GM21737 (cell line): ENCODE measurements at regions not wholly inside any gene's neighbourhood (a gene's known extent, or its start where the extent isn't known, plus 50 kb on each side); places are given as distances from the start of the nearest gene placed in this dataset.
"Not testable (repeated sequence)": the region's sequence is repeated elsewhere in the genome, so short reads cannot be mapped to it uniquely, and the experiment has no call there.

ENCODE experiments used
- ATAC-seq: cut with Tn5 transposase; IDR thresholded peaks from one replicate; pipeline ENCODE4 v1.9.1; 2021; ENCODE audit warnings: mild to moderate bottlenecking, moderate library complexity; ENCODE audit not compliant: unreplicated experiment

DNA sequence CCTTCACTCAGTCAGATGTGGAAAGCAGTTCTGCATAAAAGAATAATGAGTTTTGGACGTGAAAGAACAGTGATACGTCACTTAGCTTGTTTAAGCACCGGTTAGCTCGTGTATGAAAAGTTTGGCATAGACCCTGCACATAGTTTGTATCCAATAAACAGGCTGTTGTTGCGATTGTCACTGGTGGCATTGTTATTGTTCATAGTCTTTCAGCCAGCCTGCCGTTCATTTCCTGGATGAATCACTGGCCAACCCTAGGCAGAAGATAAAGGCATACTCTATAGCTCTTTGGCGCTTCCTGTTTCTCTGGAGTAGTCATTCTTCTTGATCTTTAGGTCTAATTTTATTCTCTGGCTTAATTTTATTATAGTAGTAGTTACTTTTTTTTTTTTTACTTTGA lies 57.8 kb upstream of the ANKRD30A start:
- no peak for ATAC-seq

- ATAC-seq, result not testable (repeated sequence)
Observed at GRCh38 chr10:37062296-37062695, 63.1 kb upstream of the ANKRD30A start.

DNA sequence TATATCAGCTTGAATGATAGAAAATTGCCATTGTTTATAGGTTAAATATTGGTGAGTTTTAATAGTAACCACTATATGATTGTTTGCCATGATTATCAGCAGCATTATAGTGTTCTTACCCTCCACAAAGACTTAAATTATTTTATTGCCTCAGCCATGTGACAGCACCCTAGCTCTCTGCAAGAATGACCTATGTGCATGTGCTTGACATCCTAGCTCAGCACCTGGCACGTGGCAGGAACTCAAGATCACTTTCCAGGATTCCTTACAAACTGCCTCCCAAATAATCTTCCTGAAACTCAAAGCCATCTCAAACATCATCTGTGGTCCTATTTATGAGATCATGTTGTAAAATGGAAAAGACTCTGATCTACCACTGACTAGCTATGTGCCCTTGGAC lies 68.1 kb upstream of the ANKRD30A start:
- ATAC-seq, result no peak

DNA sequence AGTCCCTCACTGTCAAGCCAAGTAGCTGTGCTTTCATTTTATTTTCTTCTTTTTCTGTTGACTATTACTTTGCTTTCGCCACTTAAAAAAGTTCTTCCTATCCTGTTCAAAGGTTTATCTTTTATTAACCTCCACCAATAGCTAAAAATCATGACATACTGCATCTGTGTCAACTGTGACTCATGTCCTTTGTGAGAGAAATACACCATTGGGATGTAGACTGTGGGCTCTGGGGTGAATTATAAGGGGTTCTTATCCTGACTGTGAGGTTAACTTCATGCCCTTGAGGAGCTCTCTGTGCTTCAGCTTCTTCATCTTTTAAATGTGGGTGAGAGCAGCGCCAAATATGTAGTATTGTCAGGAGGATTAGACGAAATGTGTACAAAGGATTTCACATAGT lies 71.9 kb upstream of the ANKRD30A start:
- no peak for ATAC-seq

DNA sequence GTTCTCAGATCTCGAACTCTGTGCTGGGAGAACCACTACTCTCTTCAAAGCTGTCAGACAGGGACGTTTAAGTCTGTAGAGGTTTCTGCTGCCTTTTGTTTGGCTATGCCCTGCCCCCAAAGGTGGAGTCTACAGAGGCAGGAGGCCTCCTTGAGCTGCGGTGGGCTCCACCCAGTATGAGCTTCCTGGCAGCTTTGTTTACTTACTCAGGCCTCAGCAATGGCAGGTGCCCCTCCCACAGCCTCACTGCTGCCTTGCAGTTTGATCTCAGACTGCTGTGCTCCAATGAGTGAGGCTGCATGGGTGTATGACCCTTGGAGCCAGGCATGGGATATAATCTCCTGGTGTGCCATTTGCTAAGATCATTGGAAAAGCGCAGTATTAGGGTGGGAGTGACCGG lies 75.4 kb upstream of the ANKRD30A start:
- ATAC-seq, result not testable (repeated sequence)

DNA sequence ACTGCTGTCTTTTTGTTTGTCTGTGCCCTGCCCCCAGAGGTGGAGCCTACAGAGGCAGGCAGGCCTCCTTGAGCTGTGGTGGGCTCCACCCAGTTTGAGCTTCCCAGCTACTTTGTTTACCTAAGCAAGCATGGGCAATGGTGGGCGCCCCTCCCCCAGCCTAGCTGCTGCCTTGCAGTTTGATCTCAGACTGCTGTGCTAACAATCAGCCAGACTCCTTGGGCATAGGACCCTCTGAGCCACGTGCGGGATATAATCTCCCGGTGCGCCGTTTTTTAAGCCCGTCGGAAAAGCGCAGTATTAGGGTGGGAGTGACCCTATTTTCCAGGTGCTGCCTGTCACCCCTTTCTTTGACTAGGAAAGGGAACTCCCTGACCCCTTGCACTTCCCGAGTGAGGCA lies 81.1 kb upstream of the ANKRD30A start:
- not testable (repeated sequence) for ATAC-seq

DNA sequence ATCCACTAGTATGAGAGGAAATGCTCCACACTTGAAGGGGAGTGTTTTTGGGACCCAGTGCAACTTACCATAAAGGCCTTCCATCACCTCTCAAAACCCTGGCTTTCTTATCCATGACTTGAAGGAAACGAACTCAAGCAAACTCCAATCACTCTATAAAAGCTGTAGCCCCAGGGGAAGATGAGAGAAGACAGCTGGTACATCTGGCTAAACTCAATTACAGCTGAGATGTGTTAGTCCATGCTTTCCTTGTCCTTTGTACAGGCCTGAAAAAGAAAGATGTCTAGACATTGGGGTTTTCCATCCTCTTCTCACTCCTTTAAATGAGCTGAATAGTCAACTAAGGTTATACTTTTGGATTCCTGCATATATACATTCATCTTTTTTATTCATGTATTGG lies 89.5 kb upstream of the ANKRD30A start:
- ATAC-seq, result no peak

- no peak for ATAC-seq
Observed at GRCh38 chr10:37015498-37015897, 109.9 kb upstream of the ANKRD30A start.

- ATAC-seq, result no peak
Observed at GRCh38 chr10:37010741-37011140, 114.7 kb upstream of the ANKRD30A start.

DNA sequence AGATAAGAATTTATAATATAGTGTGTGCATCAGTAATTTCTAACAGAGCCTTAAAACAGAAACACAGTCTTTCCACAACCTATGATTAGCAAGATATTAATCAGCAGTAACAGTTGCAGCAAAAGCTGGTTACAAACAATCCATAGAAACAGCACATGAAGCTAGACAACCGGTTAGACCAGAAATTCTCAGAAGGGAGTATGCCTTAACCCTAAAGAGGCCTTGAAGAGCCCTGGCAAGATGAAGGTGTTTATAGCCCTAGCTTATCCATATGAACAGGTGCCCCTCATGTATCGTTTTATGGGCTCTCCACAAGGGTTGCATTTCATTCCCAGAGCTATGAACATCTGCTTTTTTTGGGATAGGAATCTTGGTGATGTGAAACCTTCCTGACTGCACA lies 117.1 kb upstream of the ANKRD30A start:
- ATAC-seq, result not testable (repeated sequence)

DNA sequence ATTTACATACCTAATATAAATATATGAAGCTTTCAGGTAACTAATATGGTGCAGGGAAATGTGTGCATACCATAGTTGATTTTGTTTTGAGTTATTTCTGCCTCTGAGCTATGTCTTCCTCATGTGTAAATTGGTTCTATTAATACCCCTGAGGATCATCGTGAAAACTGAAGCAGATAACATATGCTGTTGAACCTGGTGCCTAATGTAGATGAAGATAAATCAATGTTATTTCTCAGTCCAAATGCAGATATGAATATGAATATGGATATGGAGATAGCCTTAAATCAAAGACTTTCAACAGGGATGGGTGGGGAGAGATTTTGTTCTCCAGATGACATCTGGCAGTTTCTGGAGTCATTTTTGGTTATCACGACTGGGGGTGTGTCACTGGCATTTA lies 122.3 kb upstream of the ANKRD30A start:
- ATAC-seq, result no peak

- not testable (repeated sequence) for ATAC-seq
Observed at GRCh38 chr10:36995806-36996205, 129.6 kb upstream of the ANKRD30A start.

DNA sequence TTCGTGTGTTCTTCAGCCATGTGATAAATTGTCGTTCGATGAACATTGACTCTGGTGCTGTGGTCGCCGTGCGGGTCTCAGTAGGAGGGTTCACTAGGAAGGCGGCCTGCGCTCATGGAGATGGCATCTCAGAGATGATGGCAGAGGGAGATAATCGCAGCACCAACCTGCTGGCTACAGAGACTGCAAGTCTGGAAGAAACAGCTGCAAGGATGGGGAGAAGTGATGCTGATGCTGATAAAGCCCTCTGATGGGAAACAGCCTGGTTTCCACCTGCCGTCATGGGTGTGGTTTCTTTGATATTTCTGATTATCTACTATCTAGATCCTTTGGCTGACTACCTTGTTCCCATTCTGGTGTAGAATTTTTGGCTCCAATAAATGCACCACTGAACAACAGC lies 130.5 kb upstream of the ANKRD30A start:
- ATAC-seq, result no peak

DNA sequence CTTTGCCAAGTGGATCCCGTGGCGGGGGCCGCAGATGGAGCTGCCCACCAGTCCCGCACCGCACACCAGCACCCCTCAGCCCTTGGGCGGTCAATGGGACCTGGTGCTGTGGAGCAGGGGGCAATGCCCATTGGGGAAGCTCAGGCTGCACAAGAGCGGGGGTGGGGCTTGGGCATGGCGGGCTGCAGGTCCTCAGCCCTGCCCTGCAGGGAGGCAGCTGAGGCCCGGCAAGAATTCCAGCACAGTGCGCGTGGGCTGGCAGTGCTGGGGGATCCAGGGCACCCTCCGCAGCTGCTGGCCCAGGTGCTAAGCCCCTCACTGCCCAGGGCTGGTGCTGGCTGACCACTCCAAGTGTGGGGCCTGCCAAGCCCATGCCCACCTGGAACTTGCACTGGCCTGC lies 136.2 kb upstream of the ANKRD30A start:
- no peak for ATAC-seq

GRCh38 chr10:36946598-36946997 lies 178.8 kb upstream of the ANKRD30A start:
- ATAC-seq, result no peak

GRCh38 chr10:36943544-36943943 lies 181.9 kb upstream of the ANKRD30A start:
- no peak for ATAC-seq

DNA sequence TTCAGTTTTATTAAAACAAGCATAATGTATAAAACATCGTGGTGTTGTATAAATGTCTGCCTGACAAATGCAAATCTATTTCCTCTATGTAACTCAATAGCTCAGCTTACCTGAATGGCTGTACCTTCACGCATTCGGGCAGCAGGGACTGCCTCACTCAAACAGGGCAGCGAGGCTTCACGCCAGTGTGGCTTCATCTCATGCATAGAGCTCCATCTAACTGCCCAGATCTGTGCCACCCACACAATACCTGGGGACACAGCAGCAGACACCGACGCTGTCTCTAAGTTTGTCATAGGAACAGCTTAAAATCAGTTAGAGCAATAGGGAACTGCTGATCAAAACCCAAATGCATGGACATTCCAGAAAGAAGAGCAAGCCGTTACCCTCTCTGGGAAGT lies 182.8 kb upstream of the ANKRD30A start:
- ATAC-seq, result no peak

DNA sequence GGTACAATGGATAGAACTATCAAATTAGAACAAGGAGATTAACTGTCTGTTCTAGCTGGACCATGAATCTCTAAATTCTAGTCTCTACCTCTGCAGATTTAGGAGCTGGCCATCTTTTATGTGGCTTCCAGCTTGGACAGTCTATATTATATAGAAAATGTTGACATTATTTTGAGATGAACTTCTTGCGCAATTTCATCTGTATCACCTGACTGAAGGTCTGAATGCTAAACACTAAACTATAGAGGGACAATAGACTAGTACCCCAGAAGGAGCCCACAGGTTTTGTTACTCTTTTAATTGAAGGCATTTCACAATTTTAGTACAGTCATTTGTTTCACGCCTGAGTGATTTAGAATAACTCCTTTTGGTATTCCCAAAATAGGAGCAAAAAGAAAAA lies 222.4 kb upstream of the ANKRD30A start:
- no peak for ATAC-seq

DNA sequence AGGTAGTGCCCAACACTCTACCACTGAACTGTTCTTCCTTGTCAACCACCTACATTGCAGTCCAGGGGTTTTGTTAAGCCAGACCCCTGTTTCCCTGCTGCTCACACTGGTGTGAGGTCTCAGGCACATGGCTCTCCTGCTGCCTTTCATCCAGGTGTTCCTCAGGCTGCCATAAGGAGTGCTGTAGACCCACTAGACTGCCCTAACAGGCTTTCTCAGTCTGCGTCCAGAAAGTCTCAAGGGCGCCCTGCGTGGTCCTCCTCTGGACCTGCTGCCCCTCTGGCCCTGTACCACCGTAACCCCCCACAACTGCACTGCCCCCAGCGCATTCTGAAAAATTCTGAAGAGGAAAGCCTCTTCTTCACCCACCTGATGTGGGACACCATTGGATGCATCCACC lies 225.7 kb upstream of the ANKRD30A start:
- no peak for ATAC-seq

DNA sequence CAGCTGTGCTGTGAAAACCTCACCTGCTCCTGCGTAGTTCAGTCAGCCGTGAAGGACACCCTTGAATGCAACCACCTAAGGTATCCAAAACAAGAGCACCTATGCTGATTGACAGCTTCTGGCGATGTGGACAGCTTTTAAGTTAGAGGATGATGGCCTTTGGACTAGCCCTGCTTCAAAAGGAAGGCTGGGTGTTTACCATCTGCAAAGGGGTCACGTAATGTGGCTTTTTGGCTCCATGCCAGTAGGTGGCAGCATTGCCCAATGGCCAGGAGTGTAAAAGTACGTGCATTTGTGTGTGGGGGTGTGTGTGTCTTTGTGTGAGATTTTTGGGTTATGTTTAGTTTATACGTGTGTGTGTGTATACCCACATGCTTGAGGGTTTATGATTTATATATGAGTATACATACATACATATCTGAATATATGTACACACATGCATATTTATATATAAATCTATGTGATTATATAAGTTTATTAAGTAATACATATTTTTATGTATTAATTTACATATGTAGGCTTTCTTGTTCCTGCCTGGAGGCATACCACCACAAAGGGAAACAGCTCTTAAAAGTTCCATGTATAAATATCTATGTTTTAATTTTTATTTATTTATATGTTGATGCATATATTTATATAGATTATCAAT lies 236.3 kb upstream of the ANKRD30A start:
- ATAC-seq, result no peak

GRCh38 chr10:36886303-36886891 lies 239.0 kb upstream of the ANKRD30A start:
- ATAC-seq, result no peak

DNA sequence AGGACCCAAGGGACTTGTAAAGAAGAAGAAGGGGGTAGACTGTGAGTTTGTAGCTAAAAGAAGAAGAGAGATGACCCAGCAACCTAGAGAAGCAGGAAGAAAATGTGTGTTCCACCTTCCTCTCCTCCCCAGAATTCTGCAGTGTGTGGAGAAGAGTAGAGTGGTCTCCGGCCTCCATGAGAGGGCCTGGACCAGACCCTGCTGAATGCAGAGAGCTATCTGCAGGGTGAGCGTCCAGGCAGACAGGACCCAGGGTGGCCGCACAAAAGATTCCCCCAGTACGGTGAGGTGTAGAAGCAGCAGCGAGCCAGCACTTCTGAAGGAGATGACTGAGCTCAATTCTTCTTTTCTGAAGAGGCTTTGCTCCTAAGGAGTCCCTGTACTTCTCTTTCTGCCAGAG lies 239.7 kb upstream of the ANKRD30A start:
- ATAC-seq, result no peak

GRCh38 chr10:36882781-36883180 lies 242.6 kb upstream of the ANKRD30A start:
- no peak for ATAC-seq
